Stimulated activated effector memory CD8-positive, alpha-beta T cell treated with anti-CD3 and anti-CD28 coated beads, Interleukin-12 subunit alpha, Interleukin-12 subunit beta, amount 100 ng/mL, for 72 hours (primary cell): ENCODE measurements at regions not wholly inside any gene's neighbourhood (a gene's known extent, or its start where the extent isn't known, plus 50 kb on each side); places are given as distances from the start of the nearest gene placed in this dataset.

Source experiments
- ATAC-seq: fragments of 150-1000 bp; cut with Tn5 transposase; 2 replicates; pipeline ENCODE4 v1.10.0; 2021
- DNase-seq, 2 donors: peaks; one replicate each; pipeline ENCODE4 v3.0.0; 2021 to 2022; ENCODE audit warnings: low spot score in 2 of 2
- H3K27ac Mint-ChIP-seq: one replicate; pipeline ENCODE4 v1.8.0; 2022; ENCODE audit warnings: mild to moderate bottlenecking, mixed read lengths
- H3K36me3 Mint-ChIP-seq: one replicate; pipeline ENCODE4 v1.8.0; 2022; ENCODE audit warnings: mild to moderate bottlenecking, mixed read lengths
- H3K4me1 Mint-ChIP-seq: one replicate; pipeline ENCODE4 v1.8.0; 2022; ENCODE audit warnings: mixed read lengths
- H3K4me3 Mint-ChIP-seq: one replicate; pipeline ENCODE4 v1.8.0; 2022; ENCODE audit warnings: mild to moderate bottlenecking, mixed read lengths
- H3K9me3 Mint-ChIP-seq: one replicate; pipeline ENCODE4 v1.8.0; 2022; ENCODE audit warnings: mixed read lengths

- Mint-ChIP-seq H3K36me3 (no peaks in the 10 kb centered on the region), H3K4me1 (no peaks in the 10 kb centered on the region), H3K9me3 (no peaks in the 10 kb centered on the region), H3K27ac (no peak overlapping the region), H3K4me3 (no peak overlapping the region)
- DNase-seq = no peak
- no peak for ATAC-seq
Observed at GRCh38 chr1:157893686-157894085, 52.1 kb upstream of the CD5L start.

GRCh38 chr1:157894613-157895165 is 53.1 kb upstream of the CD5L start:
- no peak overlapping the region for H3K4me3 Mint-ChIP-seq

GRCh38 chr1:157910270-157910669 is 68.7 kb upstream of the CD5L start:
- peaks cover 3% of the 10 kb centered on the region for H3K9me3 Mint-ChIP-seq
- no peak overlapping the region for H3K4me3 Mint-ChIP-seq
- no peak for DNase-seq
- no peaks in the 10 kb centered on the region for H3K4me1 Mint-ChIP-seq
- no peaks in the 10 kb centered on the region for H3K36me3 Mint-ChIP-seq
- no peak overlapping the region for H3K27ac Mint-ChIP-seq
- no peak for ATAC-seq

More at GRCh38 chr1:157894613-157895165, 53.1 kb upstream of the CD5L start:
- ATAC-seq (no peak), DNase-seq (no peak)
- Mint-ChIP-seq H3K36me3 (no peaks in the 10 kb centered on the region), H3K27ac (no peak overlapping the region), H3K9me3 (no peaks in the 10 kb centered on the region), H3K4me1 (no peaks in the 10 kb centered on the region)

- Mint-ChIP-seq H3K9me3 (no peaks in the 10 kb centered on the region), H3K4me3 (no peak overlapping the region), H3K36me3 (no peaks in the 10 kb centered on the region), H3K4me1 (no peaks in the 10 kb centered on the region), H3K27ac (no peak overlapping the region)
- DNase-seq (no peak), ATAC-seq (no peak)
Observed at GRCh38 chr1:157915859-157916258, 74.3 kb upstream of the CD5L start.

- no peak overlapping the region for H3K4me3 Mint-ChIP-seq
- no peak for DNase-seq
Observed at GRCh38 chr1:157916887-157917570, 75.4 kb upstream of the CD5L start.

GRCh38 chr1:157920748-157921147 is 72.7 kb upstream of the KIRREL1 start:
- ATAC-seq (no peak), DNase-seq (no peak)
- Mint-ChIP-seq H3K36me3 (no peaks in the 10 kb centered on the region), H3K9me3 (no peaks in the 10 kb centered on the region), H3K4me3 (no peak overlapping the region), H3K4me1 (no peaks in the 10 kb centered on the region), H3K27ac (no peak overlapping the region)

More at GRCh38 chr1:157916887-157917570, 75.4 kb upstream of the CD5L start:
- H3K36me3 Mint-ChIP-seq = no peaks in the 10 kb centered on the region
- peak; percentile 24 for ATAC-seq
- H3K27ac Mint-ChIP-seq = no peak overlapping the region
- no peaks in the 10 kb centered on the region for H3K9me3 Mint-ChIP-seq
- no peaks in the 10 kb centered on the region for H3K4me1 Mint-ChIP-seq

GRCh38 chr1:157925419-157926166 is 67.9 kb upstream of the KIRREL1 start:
- Mint-ChIP-seq H3K36me3 (no peaks in the 10 kb centered on the region), H3K9me3 (no peaks in the 10 kb centered on the region), H3K4me3 (no peak overlapping the region), H3K4me1 (no peaks in the 10 kb centered on the region), H3K27ac (no peak overlapping the region)
- DNase-seq = no peak
- ATAC-seq = no peak

GRCh38 chr1:157932069-157932468 is 61.4 kb upstream of the KIRREL1 start:
- Mint-ChIP-seq H3K36me3 (no peaks in the 10 kb centered on the region), H3K4me1 (no peaks in the 10 kb centered on the region), H3K4me3 (no peak overlapping the region), H3K27ac (no peak overlapping the region), H3K9me3 (no peaks in the 10 kb centered on the region)
- DNase-seq (no peak), ATAC-seq (no peak)

GRCh38 chr1:157937744-157938143 is 55.7 kb upstream of the KIRREL1 start:
- Mint-ChIP-seq H3K4me3 (no peak overlapping the region), H3K9me3 (no peaks in the 10 kb centered on the region), H3K4me1 (no peaks in the 10 kb centered on the region), H3K36me3 (no peaks in the 10 kb centered on the region), H3K27ac (no peak overlapping the region)
- DNase-seq (no peak), ATAC-seq (no peak)

- Mint-ChIP-seq H3K4me3 (no peak overlapping the region), H3K27ac (no peak overlapping the region), H3K36me3 (no peaks in the 10 kb centered on the region), H3K4me1 (no peaks in the 10 kb centered on the region), H3K9me3 (no peaks in the 10 kb centered on the region)
- ATAC-seq (peak; percentile 19), DNase-seq (no peak)
Observed at GRCh38 chr1:157941939-157942338, 51.5 kb upstream of the KIRREL1 start.
